ENCODE measurements at regions not wholly inside any gene's neighbourhood (a gene's known extent, or its start where the extent isn't known, plus 50 kb on each side); places are given as distances from the start of the nearest gene placed in this dataset.
"Not testable (repeated sequence)": the region's sequence is repeated elsewhere in the genome, so short reads cannot be mapped to it uniquely, and the experiment has no call there.

DNA sequence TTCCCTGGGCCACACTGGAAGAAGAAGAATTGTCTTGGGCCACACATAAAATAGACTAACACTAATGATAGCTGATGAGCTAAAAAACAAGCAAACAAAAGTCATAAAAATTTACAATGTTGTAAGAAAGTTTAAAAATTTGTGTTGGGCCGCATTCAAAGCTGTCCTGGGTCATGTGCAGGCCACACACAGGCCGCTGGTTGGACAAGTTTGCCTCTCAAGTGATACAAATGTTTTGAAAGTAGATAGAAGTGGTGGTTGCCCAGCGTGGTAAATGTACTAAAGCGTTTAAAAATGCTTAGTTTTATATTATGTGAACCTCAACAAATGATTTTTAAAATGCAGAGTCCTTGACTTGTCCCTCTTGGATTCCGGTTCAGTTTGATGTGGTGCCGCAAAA lies 94.9 kb upstream of the TBCA start:
- no peaks in the 10 kb centered on the region for H3K4me1 Mint-ChIP-seq
- no peak overlapping the region for H3K27ac Mint-ChIP-seq
- no peak overlapping the region for H3K4me3 Mint-ChIP-seq
- no peaks in the 10 kb centered on the region for H3K27me3 Mint-ChIP-seq
- no peak for DNase-seq (ENCODE audit: low spot score in 2 of 2)
- peaks cover 2% of the 10 kb centered on the region for H3K36me3 Mint-ChIP-seq
- ATAC-seq (ENCODE audit: low read depth): no peak
- H3K9me3 Mint-ChIP-seq: peaks cover 2% of the 10 kb centered on the region

DNA sequence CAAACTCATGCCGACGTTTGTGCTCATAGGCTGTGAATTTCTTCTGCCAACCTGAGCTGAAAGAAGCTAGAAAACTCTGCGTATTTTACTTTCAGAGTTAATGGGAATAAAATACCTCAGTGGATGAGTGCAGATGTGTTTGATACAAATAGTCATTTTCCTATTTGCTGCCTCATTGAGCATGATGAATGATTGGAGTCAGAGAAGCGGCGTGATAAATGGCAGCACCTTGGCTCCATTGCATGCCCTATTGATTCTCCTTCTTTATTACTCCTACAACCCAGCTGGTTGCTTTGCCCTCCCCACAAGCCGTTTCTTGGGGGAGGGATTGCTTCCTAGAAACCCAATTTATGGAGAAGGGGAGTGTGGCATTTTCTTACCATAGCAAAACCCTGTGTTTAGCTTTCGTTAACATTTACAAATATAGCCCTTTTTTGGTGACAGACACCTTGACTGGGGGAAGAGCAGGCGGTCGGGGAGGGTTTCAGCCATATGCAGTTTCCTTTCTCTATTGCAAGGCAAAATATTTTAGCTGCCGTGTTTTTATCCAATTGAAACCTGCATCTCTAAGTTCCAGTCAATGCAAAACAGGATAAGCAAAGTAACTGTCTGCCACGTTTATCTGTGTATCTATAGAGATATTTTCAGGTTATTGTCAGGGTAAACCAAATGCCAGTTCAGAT lies 93.1 kb upstream of the TBCA start:
- ATAC-seq (ENCODE audit: low read depth): no peak
- Mint-ChIP-seq H3K27ac (no peak overlapping the region), H3K4me3 (no peak overlapping the region)

GRCh38 chr5:77867914-77868313 lies 91.8 kb upstream of the TBCA start:
- ATAC-seq (ENCODE audit: low read depth) (no peak), DNase-seq (ENCODE audit: low spot score in 2 of 2) (no peak)
- no peaks in the 10 kb centered on the region for H3K27me3 Mint-ChIP-seq
- no peak overlapping the region for H3K27ac Mint-ChIP-seq
- no peaks in the 10 kb centered on the region for H3K9me3 Mint-ChIP-seq
- no peaks in the 10 kb centered on the region for H3K4me1 Mint-ChIP-seq
- H3K4me3 Mint-ChIP-seq: no peak overlapping the region
- H3K36me3 Mint-ChIP-seq: no peaks in the 10 kb centered on the region

More for the DNA sequence above, 93.1 kb upstream of the TBCA start:
- no peaks in the 10 kb centered on the region for H3K27me3 Mint-ChIP-seq
- peaks cover 2% of the 10 kb centered on the region for H3K36me3 Mint-ChIP-seq
- no peaks in the 10 kb centered on the region for H3K4me1 Mint-ChIP-seq
- DNase-seq (ENCODE audit: low spot score in 2 of 2): no peak
- H3K9me3 Mint-ChIP-seq: peaks cover 2% of the 10 kb centered on the region

DNA sequence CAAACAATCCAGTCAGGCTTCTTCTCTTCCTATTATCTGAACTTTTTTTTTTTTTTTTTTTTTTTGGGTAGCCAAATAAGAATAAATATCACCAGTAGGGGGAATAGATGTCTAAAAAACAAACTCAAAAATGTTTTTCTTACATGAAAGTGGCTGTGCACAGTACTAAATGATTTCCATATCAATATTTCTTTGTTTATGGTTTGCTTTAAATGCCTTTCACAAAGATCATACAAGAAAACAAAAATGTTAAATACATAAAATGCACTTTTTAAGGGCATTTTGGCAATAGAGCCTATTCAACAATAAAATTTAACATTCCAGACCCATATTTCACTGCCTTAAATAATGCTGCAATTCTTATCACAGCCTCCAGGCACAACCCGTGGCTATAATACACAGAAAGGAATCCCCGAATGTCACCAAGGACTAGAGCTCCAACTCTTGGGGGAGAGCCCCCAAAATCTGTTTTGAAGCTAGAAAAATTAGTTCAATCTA lies 91.1 kb upstream of the TBCA start:
- Mint-ChIP-seq H3K36me3 (no peaks in the 10 kb centered on the region), H3K27me3 (no peaks in the 10 kb centered on the region), H3K9me3 (no peaks in the 10 kb centered on the region), H3K27ac (no peak overlapping the region), H3K4me1 (no peaks in the 10 kb centered on the region), H3K4me3 (no peak overlapping the region)
- ATAC-seq (ENCODE audit: low read depth) (no peak), DNase-seq (ENCODE audit: low spot score in 2 of 2) (no peak)

GRCh38 chr5:77866198-77866597 lies 90.1 kb upstream of the TBCA start:
- no peaks in the 10 kb centered on the region for H3K36me3 Mint-ChIP-seq
- no peak for ATAC-seq (ENCODE audit: low read depth)

GRCh38 chr5:77864997-77865396 lies 88.9 kb upstream of the TBCA start:
- Mint-ChIP-seq H3K36me3 (no peaks in the 10 kb centered on the region), H3K27me3 (peaks cover 3% of the 10 kb centered on the region), H3K9me3 (no peaks in the 10 kb centered on the region), H3K4me1 (no peaks in the 10 kb centered on the region), H3K27ac (no peak overlapping the region), H3K4me3 (no peak overlapping the region)
- no peak for ATAC-seq (ENCODE audit: low read depth)
- DNase-seq (ENCODE audit: low spot score in 2 of 2): no peak

More at GRCh38 chr5:77866198-77866597, 90.1 kb upstream of the TBCA start:
- H3K4me1 Mint-ChIP-seq: no peaks in the 10 kb centered on the region
- H3K9me3 Mint-ChIP-seq: no peaks in the 10 kb centered on the region
- no peak overlapping the region for H3K4me3 Mint-ChIP-seq
- DNase-seq (ENCODE audit: low spot score in 2 of 2): no peak
- H3K27ac Mint-ChIP-seq: no peak overlapping the region
- peaks cover 2% of the 10 kb centered on the region for H3K27me3 Mint-ChIP-seq

DNA sequence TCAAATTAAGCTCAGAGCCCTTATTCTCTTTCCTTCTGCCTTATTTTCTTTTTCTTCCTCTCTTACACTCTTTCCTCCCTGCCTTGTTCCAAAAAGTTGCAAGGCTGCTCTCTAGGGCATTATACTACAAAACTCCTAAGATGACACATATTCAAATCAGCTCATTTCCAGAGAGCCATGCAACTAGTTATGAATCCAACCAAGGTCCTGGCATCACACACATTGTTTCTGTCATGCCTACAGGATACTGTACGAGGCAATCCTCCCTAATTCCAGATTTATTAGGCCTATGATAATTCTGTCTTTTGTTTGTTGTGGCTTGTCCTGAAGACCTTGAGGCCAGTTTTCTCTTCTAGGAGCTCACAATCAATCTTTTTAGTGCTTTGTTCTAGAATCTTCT lies 87.0 kb upstream of the TBCA start:
- no peaks in the 10 kb centered on the region for H3K36me3 Mint-ChIP-seq
- H3K27me3 Mint-ChIP-seq: peaks cover 3% of the 10 kb centered on the region
- H3K27ac Mint-ChIP-seq: no peak overlapping the region
- ATAC-seq (ENCODE audit: low read depth): no peak
- DNase-seq (ENCODE audit: low spot score in 2 of 2): no peak
- H3K4me3 Mint-ChIP-seq: no peak overlapping the region
- H3K4me1 Mint-ChIP-seq: no peaks in the 10 kb centered on the region
- H3K9me3 Mint-ChIP-seq: no peaks in the 10 kb centered on the region

GRCh38 chr5:77861576-77861975 lies 85.4 kb upstream of the TBCA start:
- Mint-ChIP-seq H3K27ac (no peak overlapping the region), H3K27me3 (peaks cover 6% of the 10 kb centered on the region), H3K9me3 (no peaks in the 10 kb centered on the region), H3K36me3 (no peaks in the 10 kb centered on the region), H3K4me3 (no peak overlapping the region), H3K4me1 (no peaks in the 10 kb centered on the region)
- no peak for ATAC-seq (ENCODE audit: low read depth)
- no peak for DNase-seq (ENCODE audit: low spot score in 2 of 2)

GRCh38 chr5:77859306-77859705 lies 83.2 kb upstream of the TBCA start:
- no peak for ATAC-seq (ENCODE audit: low read depth)
- Mint-ChIP-seq H3K27me3 (peaks cover 10% of the 10 kb centered on the region), H3K4me1 (no peaks in the 10 kb centered on the region), H3K4me3 (no peak overlapping the region), H3K27ac (no peak overlapping the region), H3K36me3 (no peaks in the 10 kb centered on the region), H3K9me3 (no peaks in the 10 kb centered on the region)
- DNase-seq (ENCODE audit: low spot score in 2 of 2): no peak

DNA sequence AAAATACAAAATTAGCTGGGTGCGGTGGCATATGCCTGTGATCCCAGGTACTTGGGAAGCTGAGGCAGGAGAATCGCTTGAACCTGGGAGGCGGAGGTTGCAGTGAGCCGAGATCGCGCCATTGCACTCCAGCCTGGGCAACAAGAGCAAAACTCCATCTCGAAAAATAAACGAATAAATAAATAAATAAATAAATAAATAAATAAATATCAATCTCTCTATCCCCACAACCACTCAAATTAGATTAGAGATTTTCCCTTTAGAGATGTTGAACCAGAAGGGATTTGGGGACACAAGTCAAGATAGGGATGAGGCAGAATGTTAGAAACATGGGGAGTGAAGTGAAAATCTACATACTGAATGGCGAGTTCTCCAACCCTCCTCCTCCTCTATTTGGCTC lies 82.5 kb upstream of the TBCA start:
- DNase-seq (ENCODE audit: low spot score in 2 of 2); H3K36me3 Mint-ChIP-seq; H3K4me3 Mint-ChIP-seq; H3K27ac Mint-ChIP-seq; H3K9me3 Mint-ChIP-seq; H3K4me1 Mint-ChIP-seq; H3K27me3 Mint-ChIP-seq; ATAC-seq (ENCODE audit: low read depth): not testable (repeated sequence)

- Mint-ChIP-seq H3K36me3 (no peaks in the 10 kb centered on the region), H3K27ac (no peak overlapping the region), H3K4me3 (no peak overlapping the region), H3K9me3 (peaks cover 1% of the 10 kb centered on the region), H3K4me1 (peaks cover 19% of the 10 kb centered on the region), H3K27me3 (peaks cover 9% of the 10 kb centered on the region)
- no peak for DNase-seq (ENCODE audit: low spot score in 2 of 2)
- no peak for ATAC-seq (ENCODE audit: low read depth)
Observed at GRCh38 chr5:77855369-77855768, 79.2 kb upstream of the TBCA start.

DNA sequence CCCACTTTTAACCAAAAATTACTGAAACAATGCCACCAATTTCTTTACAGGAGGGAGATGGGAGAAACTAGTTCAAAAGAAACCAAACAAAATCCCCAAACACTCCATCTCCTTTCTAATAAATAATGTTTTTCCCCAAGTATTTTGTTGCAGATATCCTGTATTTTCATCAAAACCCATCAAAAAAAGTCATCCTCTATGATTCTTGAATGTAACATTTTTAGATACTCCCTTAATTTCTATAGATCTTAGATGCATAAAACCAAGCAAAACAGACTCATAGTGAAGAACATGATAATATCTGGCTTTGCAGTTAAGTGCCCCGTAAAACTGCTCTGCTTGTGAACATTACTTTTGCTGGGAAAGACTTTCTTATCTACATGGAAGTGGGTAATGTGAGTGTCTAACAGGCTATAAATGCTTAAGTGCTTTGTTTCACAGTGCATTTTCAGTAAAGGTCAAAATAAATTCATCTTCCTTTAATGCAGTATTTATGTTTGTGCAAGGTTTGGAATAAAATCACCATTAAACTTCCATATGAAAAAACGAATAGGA lies 77.3 kb upstream of the TBCA start:
- Mint-ChIP-seq H3K4me3 (peak overlapping the region; percentile 11), H3K4me1 (peaks cover 19% of the 10 kb centered on the region), H3K27ac (peak overlapping the region; percentile 82), H3K9me3 (peaks cover 1% of the 10 kb centered on the region), H3K36me3 (no peaks in the 10 kb centered on the region), H3K27me3 (peaks cover 9% of the 10 kb centered on the region)
- ATAC-seq (ENCODE audit: low read depth) (no peak), DNase-seq (ENCODE audit: low spot score in 2 of 2) (no peak)

DNA sequence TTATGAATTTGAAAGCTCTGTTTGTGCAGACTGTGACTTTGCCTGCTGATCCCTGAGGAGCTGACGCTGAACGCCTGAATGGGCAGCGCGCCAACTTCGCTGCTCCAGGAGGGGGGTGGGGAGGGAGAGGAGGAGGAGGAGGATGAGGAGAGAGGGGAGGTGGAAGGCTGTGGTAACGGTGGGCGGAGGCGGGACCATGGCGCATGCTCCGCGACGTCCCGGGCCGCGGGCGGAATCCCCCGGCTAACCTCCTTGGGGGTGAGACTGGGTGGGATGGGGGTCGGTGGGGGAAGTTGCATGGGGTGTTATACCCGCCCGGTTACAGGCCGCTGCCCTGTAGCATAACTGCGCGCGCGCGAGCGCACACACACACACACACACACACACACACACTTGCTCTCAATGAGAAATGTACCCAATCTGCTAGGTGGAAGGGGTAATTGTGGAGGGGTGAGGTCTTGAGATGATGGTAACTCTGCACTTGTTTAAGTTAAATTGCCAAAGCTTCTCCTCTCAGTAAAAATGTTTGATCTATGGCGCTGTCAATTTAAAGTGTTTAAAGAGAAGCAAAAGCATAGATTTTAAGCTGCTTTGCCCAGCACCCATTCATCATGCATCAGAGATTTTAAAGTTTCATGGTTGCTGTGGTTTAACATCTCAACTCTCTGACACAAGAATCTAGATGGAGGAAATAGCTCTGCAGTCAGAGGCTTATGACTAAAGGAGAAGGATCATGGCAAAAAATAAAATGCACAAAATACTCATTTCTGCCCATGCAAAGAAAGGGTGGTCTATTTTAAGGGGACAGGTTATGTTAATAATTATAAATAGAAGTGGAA lies 76.6 kb upstream of the TBCA start:
- ATAC-seq (ENCODE audit: low read depth) (peak; percentile 77), DNase-seq (ENCODE audit: low spot score in 2 of 2) (peak; percentile 46 to 47)
- Mint-ChIP-seq H3K27me3 (peaks cover 6% of the 10 kb centered on the region), H3K4me1 (peaks cover 19% of the 10 kb centered on the region), H3K27ac (peak overlapping the region; percentile 82), H3K9me3 (peaks cover 1% of the 10 kb centered on the region), H3K36me3 (no peaks in the 10 kb centered on the region), H3K4me3 (peak overlapping the region; percentile 89)

DNA sequence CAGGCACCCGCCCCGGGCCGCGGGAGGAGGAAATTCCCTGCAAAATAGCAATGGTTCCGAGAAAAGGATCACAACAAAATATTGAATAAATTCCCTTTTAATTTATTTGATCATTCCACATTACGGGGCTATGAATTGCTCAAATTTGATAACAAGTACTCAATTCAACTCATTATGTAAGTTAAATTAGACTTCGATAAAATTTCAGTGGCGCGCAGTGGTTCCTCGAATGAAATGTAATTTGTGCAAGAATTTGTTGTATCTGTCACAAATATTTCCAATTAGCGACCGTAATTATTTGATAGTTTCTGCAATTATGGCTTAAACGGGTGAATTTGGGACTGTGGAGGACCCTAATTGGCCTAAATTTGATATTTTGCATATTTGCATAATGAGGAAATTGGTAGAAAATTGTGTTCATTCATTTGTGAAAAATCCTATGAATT lies 76.0 kb upstream of the TBCA start:
- Mint-ChIP-seq H3K27ac (peak overlapping the region; percentile 82), H3K9me3 (peaks cover 1% of the 10 kb centered on the region), H3K4me1 (peaks cover 20% of the 10 kb centered on the region), H3K4me3 (peak overlapping the region; percentile 89), H3K27me3 (peaks cover 6% of the 10 kb centered on the region), H3K36me3 (no peaks in the 10 kb centered on the region)
- ATAC-seq (ENCODE audit: low read depth) (peak; percentile 12), DNase-seq (ENCODE audit: low spot score in 2 of 2) (no peak)

Measured in memory B cell (primary cell).